ENCODE measurements at regions not wholly inside any gene's neighbourhood (a gene's known extent, or its start where the extent isn't known, plus 50 kb on each side); places are given as distances from the start of the nearest gene placed in this dataset.

DNA sequence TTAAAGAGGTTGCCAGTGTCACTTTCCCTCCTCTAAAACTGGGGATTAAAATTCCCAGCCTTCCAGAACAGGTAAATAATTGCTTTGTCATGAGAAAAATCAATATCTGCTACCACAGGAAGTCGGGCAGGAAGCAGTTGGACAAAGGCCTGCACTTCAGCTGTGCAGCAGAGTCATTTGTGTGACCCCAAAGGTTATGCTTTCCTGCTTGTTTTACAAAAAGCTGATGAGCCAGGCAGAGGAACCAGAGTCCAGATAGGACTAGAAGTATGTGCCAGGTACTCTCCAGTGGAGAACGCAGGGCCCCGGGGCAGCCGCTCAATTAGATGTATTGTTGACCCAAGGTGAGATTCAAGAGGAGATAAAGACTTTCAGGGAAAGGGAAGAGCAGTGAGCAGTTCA is 117.1 kb upstream of the FRMD6 start (continued):
- TF ChIP-seq, protein P1, sequence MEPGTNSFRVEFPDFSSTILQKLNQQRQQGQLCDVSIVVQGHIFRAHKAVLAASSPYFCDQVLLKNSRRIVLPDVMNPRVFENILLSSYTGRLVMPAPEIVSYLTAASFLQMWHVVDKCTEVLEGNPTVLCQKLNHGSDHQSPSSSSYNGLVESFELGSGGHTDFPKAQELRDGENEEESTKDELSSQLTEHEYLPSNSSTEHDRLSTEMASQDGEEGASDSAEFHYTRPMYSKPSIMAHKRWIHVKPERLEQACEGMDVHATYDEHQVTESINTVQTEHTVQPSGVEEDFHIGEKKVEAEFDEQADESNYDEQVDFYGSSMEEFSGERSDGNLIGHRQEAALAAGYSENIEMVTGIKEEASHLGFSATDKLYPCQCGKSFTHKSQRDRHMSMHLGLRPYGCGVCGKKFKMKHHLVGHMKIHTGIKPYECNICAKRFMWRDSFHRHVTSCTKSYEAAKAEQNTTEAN (CRISPR knock-in tag; conservative IDR thresholded peaks at IDR 0.05): 0 out of 2 replicates have a peak, but pooled peaks have one; percentile 58
- no peak for TF ChIP-seq ZNF598 (CRISPR knock-in tag; IDR thresholded peaks at IDR 0.05; ENCODE audit: borderline replicate concordance)
- 0 out of 2 replicates have a peak, but pooled peaks have one; percentile 62 for TF ChIP-seq TRIM24 (CRISPR knock-in tag; IDR thresholded peaks at IDR 0.05)
- TF ChIP-seq KAT8 (CRISPR knock-in tag; IDR thresholded peaks at IDR 0.05): peak; percentile 77
- TF ChIP-seq CENPX (CRISPR knock-in tag; IDR thresholded peaks at IDR 0.05): no peak
- TF ChIP-seq IRF2 (CRISPR knock-in tag; IDR thresholded peaks at IDR 0.05): peak; percentile 72; the same call in 1 of the 2 replicates
- TF ChIP-seq ZNF354B (CRISPR knock-in tag; IDR thresholded peaks at IDR 0.05): no peak
- TF ChIP-seq ZNF644 (CRISPR knock-in tag; IDR thresholded peaks at IDR 0.05; ENCODE audit: low read depth): 0 out of 2 replicates have a peak, but pooled peaks have one; percentile 61
- TF ChIP-seq ZNF724P (CRISPR knock-in tag; IDR thresholded peaks at IDR 0.05; ENCODE audit: borderline replicate concordance): no peak
- no peak for TF ChIP-seq AHR (CRISPR knock-in tag; IDR thresholded peaks at IDR 0.05)
- TF ChIP-seq, protein P2, sequence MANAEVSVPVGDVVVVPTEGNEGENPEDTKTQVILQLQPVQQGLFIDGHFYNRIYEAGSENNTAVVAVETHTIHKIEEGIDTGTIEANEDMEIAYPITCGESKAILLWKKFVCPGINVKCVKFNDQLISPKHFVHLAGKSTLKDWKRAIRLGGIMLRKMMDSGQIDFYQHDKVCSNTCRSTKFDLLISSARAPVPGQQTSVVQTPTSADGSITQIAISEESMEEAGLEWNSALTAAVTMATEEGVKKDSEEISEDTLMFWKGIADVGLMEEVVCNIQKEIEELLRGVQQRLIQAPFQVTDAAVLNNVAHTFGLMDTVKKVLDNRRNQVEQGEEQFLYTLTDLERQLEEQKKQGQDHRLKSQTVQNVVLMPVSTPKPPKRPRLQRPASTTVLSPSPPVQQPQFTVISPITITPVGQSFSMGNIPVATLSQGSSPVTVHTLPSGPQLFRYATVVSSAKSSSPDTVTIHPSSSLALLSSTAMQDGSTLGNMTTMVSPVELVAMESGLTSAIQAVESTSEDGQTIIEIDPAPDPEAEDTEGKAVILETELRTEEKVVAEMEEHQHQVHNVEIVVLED (CRISPR knock-in tag; IDR thresholded peaks at IDR 0.05; ENCODE audit: borderline replicate concordance): peak; percentile 37; the same call in 1 of the 2 replicates
- TF ChIP-seq, protein P3, sequence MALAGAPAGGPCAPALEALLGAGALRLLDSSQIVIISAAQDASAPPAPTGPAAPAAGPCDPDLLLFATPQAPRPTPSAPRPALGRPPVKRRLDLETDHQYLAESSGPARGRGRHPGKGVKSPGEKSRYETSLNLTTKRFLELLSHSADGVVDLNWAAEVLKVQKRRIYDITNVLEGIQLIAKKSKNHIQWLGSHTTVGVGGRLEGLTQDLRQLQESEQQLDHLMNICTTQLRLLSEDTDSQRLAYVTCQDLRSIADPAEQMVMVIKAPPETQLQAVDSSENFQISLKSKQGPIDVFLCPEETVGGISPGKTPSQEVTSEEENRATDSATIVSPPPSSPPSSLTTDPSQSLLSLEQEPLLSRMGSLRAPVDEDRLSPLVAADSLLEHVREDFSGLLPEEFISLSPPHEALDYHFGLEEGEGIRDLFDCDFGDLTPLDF (CRISPR knock-in tag; IDR thresholded peaks at IDR 0.05): no peak
- 0 out of 2 replicates have a peak, but pooled peaks have one; percentile 25 for TF ChIP-seq KDM2A (CRISPR knock-in tag; IDR thresholded peaks at IDR 0.05; ENCODE audit: borderline replicate concordance, low read depth)
- TF ChIP-seq TP53 (CRISPR knock-in tag; conservative IDR thresholded peaks at IDR 0.05): 0 out of 2 replicates have a peak, but pooled peaks have one; percentile 15
- TF ChIP-seq ATF7-NPFF (CRISPR knock-in tag; IDR thresholded peaks at IDR 0.05; ENCODE audit: low read depth): no peak
- TF ChIP-seq ZNF792 (CRISPR knock-in tag; IDR thresholded peaks at IDR 0.05): peak; percentile 69
- TF ChIP-seq CREB1 (IDR thresholded peaks at IDR 0.05): no peak
- TF ChIP-seq CREB1 (CRISPR knock-in tag; IDR thresholded peaks at IDR 0.05): peak; percentile 75
- TF ChIP-seq, protein P4, sequence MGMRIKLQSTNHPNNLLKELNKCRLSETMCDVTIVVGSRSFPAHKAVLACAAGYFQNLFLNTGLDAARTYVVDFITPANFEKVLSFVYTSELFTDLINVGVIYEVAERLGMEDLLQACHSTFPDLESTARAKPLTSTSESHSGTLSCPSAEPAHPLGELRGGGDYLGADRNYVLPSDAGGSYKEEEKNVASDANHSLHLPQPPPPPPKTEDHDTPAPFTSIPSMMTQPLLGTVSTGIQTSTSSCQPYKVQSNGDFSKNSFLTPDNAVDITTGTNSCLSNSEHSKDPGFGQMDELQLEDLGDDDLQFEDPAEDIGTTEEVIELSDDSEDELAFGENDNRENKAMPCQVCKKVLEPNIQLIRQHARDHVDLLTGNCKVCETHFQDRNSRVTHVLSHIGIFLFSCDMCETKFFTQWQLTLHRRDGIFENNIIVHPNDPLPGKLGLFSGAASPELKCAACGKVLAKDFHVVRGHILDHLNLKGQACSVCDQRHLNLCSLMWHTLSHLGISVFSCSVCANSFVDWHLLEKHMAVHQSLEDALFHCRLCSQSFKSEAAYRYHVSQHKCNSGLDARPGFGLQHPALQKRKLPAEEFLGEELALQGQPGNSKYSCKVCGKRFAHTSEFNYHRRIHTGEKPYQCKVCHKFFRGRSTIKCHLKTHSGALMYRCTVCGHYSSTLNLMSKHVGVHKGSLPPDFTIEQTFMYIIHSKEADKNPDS (CRISPR knock-in tag; IDR thresholded peaks at IDR 0.05): no peak
- TF ChIP-seq, protein P5, sequence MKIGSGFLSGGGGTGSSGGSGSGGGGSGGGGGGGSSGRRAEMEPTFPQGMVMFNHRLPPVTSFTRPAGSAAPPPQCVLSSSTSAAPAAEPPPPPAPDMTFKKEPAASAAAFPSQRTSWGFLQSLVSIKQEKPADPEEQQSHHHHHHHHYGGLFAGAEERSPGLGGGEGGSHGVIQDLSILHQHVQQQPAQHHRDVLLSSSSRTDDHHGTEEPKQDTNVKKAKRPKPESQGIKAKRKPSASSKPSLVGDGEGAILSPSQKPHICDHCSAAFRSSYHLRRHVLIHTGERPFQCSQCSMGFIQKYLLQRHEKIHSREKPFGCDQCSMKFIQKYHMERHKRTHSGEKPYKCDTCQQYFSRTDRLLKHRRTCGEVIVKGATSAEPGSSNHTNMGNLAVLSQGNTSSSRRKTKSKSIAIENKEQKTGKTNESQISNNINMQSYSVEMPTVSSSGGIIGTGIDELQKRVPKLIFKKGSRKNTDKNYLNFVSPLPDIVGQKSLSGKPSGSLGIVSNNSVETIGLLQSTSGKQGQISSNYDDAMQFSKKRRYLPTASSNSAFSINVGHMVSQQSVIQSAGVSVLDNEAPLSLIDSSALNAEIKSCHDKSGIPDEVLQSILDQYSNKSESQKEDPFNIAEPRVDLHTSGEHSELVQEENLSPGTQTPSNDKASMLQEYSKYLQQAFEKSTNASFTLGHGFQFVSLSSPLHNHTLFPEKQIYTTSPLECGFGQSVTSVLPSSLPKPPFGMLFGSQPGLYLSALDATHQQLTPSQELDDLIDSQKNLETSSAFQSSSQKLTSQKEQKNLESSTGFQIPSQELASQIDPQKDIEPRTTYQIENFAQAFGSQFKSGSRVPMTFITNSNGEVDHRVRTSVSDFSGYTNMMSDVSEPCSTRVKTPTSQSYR (CRISPR knock-in tag; IDR thresholded peaks at IDR 0.05; ENCODE audit: borderline replicate concordance): peak; percentile 10; the same call in 1 of the 2 replicates

Data from HepG2 (cell line).